CD4-positive, alpha-beta T cell treated with Interleukin-4 for 4 hours (primary cell): ENCODE measurements at regions not wholly inside any gene's neighbourhood (a gene's known extent, or its start where the extent isn't known, plus 50 kb on each side); places are given as distances from the start of the nearest gene placed in this dataset.

Experiments
- DNase-seq: peaks from one replicate; pipeline ENCODE4 v3.0.0-alpha.2; 2020

- DNase-seq = no peak
Measured at GRCh38 chr2:144707736-144708326, 187.9 kb upstream of the ZEB2 start.

- DNase-seq = no peak
Measured at GRCh38 chr2:144706647-144707046, 186.7 kb upstream of the ZEB2 start.

DNA sequence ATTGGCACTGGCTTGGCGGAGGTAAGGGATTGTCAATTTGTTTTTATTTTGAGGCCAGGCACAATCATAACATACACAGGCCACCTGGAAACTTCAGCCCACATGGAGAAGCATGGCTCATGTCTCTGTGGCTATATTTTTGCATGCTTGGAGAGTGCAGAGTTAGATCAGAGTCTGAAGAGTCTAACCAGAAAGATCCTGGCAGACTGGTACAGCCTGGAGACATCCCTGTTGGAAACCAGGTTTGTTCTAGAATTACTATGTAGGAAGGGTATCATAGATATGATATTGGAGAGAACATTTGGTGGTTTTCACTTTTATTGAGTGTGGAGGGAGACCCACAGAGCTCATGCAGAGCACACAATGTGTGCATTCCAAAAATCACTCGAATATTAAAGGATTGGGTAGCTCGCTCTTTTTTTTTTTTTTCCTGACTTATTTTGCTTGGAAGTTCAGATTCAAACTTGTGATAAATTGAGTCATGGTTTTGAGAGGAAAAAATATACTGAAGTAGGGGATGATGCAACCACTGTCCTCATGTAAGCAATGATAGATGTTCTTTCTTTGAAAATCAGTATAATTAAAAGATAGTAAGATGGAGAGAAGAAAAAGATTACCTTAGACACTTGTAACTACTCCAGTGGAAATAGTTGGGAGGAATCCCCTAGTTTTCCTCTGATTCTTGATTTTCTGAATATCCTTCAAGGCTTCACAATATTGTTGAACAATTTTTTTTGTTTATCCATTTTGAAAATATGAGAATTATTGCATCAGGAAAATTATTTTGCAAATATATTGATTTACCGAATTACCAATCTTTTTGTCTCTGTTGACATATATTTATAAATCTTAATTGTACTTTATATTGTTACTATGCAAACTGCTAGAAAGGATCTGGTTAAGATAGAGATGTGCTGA lies 185.7 kb upstream of the ZEB2 start:
- DNase-seq = no peak

- DNase-seq = no peak
Measured at GRCh38 chr2:144704709-144705095, 184.8 kb upstream of the ZEB2 start.

GRCh38 chr2:144703852-144704708 lies 184.2 kb upstream of the ZEB2 start:
- DNase-seq = peak; percentile 24

- DNase-seq = no peak
Measured at GRCh38 chr2:144702051-144702450, 182.1 kb upstream of the ZEB2 start.

- no peak for DNase-seq
Measured at GRCh38 chr2:144701259-144701658, 181.3 kb upstream of the ZEB2 start.

DNA sequence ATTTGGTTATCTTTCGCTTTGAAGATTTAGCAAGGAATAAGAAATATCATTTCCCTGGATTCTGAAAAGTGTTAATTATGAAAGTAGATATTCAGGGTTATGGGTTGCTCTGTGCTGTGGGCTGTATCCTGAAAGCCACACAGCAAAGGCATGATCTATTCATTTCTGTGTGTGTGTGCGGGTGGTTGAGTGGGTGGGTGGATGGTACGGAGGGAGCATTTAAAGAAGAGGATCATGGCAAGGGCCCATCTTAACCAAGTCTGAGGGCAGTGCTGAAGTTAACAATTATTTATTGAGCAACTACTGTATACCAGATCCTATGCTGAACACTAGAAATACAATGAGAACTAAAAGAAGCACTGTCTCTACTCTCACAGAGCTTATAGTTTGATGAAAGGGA lies 178.2 kb upstream of the ZEB2 start:
- no peak for DNase-seq

GRCh38 chr2:144695657-144696056 lies 175.7 kb upstream of the ZEB2 start:
- no peak for DNase-seq

DNA sequence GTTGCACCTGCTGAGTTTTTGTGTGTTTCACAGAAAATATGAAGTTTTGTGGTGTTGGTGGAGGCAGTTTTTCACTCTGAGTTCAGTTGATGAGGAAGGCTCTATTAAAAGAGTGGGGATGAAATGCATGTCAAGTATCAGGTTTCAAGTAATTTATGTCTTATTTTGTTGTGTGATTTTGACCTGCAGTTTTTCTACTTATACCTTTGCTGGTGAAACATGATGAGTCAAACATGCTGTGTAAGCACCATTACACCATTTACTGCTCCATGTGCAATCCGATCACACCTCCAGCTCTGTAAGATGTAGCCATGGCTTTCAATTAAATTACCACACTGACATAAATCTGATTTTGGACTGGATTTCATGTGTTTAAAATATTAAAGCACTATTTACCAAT lies 174.5 kb upstream of the ZEB2 start:
- DNase-seq = no peak

DNA sequence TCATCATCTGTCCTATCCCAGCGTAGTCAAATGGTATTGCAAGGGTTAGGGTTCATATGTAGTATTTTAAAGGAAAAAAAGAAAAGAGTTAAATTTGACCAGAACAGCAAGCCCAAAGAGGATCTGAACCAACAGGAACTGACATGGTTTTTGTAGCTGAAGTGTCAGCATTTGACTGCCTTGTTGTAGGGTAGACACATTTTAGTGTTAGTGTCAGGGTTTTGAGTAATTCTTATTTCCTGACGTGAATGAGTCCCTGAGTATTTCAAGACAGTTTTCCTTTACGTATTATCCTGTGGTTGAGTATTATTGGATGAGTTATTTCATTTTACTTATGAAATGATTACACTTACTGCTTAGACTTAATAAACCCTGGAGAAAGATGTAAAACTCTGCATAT lies 173.3 kb upstream of the ZEB2 start:
- no peak for DNase-seq

DNA sequence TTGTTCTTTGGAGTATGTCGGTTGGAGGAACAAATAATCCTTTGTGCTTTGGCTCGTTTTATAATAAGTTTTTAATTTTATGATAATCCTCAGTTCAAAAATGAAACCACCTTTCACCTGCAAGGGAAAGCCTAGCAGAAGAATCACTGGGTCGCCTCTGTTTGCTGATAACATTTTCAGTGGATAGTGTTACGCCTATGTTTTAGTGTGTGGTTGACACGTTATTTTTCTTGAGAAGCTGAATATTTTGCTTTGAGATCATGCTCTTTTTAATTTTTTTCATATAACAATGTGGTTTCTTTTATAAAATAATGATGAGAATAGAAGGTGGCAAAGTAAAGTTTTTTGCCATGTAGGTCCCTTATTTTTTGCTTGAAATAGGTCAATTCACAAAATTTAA lies 172.7 kb upstream of the ZEB2 start:
- no peak for DNase-seq

DNA sequence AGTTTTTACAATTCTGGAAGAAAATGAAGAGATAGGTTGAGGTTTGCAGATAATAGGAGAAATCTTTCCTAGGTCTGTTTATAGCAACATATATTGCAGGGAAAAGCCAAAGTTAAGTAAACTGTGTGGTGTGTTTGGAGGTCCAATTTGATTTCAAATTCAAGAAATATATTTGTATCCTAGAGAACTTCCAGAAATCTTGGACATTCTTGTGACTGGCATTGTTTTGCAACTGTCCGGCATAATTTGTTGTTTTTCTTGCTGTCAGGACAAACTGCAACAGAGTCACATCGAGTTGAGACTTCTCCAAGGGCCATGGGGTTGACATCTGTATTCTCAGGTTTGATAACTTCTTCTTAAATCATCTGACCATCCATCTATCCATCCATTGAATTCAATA lies 170.9 kb upstream of the ZEB2 start:
- DNase-seq = no peak

- DNase-seq = peak; percentile 5
Measured at GRCh38 chr2:144686518-144687215, 166.7 kb upstream of the ZEB2 start.

GRCh38 chr2:144683966-144684365 lies 164.0 kb upstream of the ZEB2 start:
- no peak for DNase-seq

GRCh38 chr2:144683107-144683753 lies 163.3 kb upstream of the ZEB2 start:
- DNase-seq = no peak

DNA sequence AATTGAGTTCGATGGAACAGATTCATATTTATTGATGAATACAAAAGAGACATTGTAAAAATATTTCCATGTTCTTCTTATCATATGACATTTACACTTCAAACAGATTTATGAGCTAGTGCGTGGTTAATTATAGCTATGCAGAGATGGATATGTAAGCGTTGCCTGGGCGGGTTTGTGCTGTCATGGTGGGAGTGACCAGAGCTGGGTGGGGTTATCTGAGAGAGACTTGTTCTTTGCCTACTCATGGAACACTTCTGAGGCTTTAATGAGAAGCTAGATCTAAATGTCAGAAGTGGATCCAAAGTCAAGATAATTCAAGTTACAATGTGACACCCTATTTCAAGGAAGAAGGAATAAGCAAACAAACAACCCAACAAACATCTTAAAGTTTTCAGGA lies 162.3 kb upstream of the ZEB2 start:
- no peak for DNase-seq

- DNase-seq = no peak
Measured at GRCh38 chr2:144681389-144681788, 161.5 kb upstream of the ZEB2 start.

DNA sequence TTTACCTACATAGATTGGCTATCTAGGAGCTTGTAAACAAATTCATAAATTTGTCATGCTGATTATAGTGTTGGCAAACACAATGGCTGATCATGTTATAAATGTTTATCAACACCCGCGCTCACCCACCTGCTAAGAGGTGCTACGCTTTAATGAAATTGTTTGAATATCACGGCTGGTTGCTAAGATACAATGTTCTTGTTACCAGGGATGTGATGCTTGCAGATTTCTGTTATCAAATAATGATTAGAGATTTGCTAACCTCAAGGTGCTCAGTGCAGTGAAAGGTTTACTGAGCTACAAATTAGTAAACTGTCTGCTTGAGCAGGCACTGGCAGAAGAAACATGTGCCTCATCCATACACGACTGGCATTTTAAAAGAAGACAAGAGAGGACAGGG lies 160.0 kb upstream of the ZEB2 start:
- DNase-seq = no peak

GRCh38 chr2:144678736-144679135 lies 158.8 kb upstream of the ZEB2 start:
- DNase-seq = no peak

DNA sequence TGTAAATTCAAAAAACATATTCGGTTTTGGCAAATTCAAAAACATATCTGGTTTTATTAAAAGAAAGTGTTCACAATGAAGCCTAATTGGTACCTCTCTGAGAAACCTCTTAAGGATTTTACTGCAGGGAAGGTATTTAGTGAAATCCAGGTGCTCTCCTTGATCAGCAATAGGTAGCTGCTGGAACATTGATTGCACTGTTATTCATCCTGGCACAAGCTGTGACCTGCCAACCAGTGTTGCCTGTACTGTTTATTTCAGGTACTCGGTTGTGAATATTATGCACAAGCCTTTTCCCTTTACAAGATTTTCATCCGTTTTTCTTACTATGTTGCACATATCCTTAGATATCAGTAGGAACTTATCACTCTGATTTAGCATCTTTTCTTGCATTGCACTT lies 155.8 kb upstream of the ZEB2 start:
- no peak for DNase-seq

- DNase-seq = no peak
Measured at GRCh38 chr2:144675331-144675730, 155.4 kb upstream of the ZEB2 start.

DNA sequence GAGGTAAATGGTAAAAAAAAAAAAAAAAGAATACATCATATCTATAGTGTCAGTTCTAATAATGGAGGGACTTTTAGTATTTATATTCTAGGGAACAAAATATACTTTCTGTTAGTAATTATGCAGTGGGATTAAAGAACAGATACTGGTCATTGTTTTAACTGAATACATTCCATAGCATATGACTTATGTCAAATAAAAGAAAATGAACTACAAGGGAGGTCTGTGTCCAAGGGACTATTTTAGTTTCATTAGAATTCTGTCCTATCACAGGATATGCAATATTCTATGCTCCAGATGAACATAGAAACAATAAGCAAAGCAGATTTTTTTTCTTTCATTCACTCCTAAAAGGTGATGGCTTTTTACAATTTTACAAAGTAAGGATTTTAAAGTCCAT lies 154.2 kb upstream of the ZEB2 start:
- DNase-seq = no peak
